H9 (cell line): ENCODE measurements at regions not wholly inside any gene's neighbourhood (a gene's known extent, or its start where the extent isn't known, plus 50 kb on each side); places are given as distances from the start of the nearest gene placed in this dataset.

Experiments
- DNase-seq: peaks from one replicate; pipeline ENCODE4 v3.0.0-alpha.2; 2017
- H2AFZ ChIP-seq: one replicate; pipeline ENCODE4 v1.6.1; 2013; ENCODE audit warnings: mild to moderate bottlenecking, low read length, control low read depth, moderate library complexity
- H2AK5ac ChIP-seq: 2 replicates; pipeline ENCODE4 v1.6.1; 2013; ENCODE audit warnings: low read length, control low read depth, mixed read lengths; ENCODE audit not compliant: insufficient read length
- H2BK120ac ChIP-seq: one replicate; pipeline ENCODE4 v1.6.1; 2013; ENCODE audit warnings: low read depth, mild to moderate bottlenecking, low read length, control low read depth, inconsistent platforms; ENCODE audit not compliant: poor library complexity, severe bottlenecking
- H2BK12ac ChIP-seq: 2 replicates; pipeline ENCODE4 v1.6.1; 2013; ENCODE audit warnings: low read length, control low read depth, mixed read lengths, low read depth; ENCODE audit not compliant: insufficient read length
- H2BK15ac ChIP-seq: 2 replicates; pipeline ENCODE4 v1.6.1; 2013; ENCODE audit warnings: low read depth, low read length, control low read depth
- H2BK20ac ChIP-seq: one replicate; pipeline ENCODE4 v1.6.1; 2013; ENCODE audit warnings: low read depth, mild to moderate bottlenecking, low read length, control low read depth, inconsistent platforms; ENCODE audit not compliant: poor library complexity, severe bottlenecking
- H2BK5ac ChIP-seq: 2 replicates; pipeline ENCODE4 v1.6.1; 2013; ENCODE audit warnings: low read length, control low read depth, mixed read lengths; ENCODE audit not compliant: insufficient read length
- H3K14ac ChIP-seq: 2 replicates; pipeline ENCODE4 v1.6.1; 2013; ENCODE audit warnings: low read length, control low read depth; ENCODE audit not compliant: insufficient read depth
- H3K18ac ChIP-seq: 2 replicates; pipeline ENCODE4 v1.6.1; 2013; ENCODE audit warnings: low read depth, mild to moderate bottlenecking, mixed read lengths, low read length, control low read depth; ENCODE audit not compliant: insufficient read length
- H3K23ac ChIP-seq: 2 replicates; pipeline ENCODE4 v1.6.1; 2013; ENCODE audit warnings: low read length, control low read depth, mixed read lengths, low read depth; ENCODE audit not compliant: insufficient read length
- H3K23me2 ChIP-seq: 2 replicates; pipeline ENCODE4 v1.6.1; 2013; ENCODE audit warnings: low read depth, mild to moderate bottlenecking, mixed read lengths, low read length, control low read depth; ENCODE audit not compliant: insufficient read length, poor library complexity, severe bottlenecking
- H3K27ac ChIP-seq: 2 replicates; pipeline ENCODE4 v1.5.1; 2013; ENCODE audit warnings: low read length, control low read depth, mixed read lengths, low read depth; ENCODE audit not compliant: insufficient read length
- H3K27me3 ChIP-seq: 2 replicates; pipeline ENCODE4 v1.6.1; 2013; ENCODE audit warnings: low read length, control low read depth, inconsistent platforms; ENCODE audit not compliant: insufficient read depth
- H3K4ac ChIP-seq: 2 replicates; pipeline ENCODE4 v1.6.1; 2013; ENCODE audit warnings: low read depth, mild to moderate bottlenecking, control low read depth, inconsistent platforms, low read length, moderate library complexity
- H3K4me1 ChIP-seq: 2 replicates; pipeline ENCODE4 v1.6.1; 2013; ENCODE audit warnings: low read length, control low read depth, inconsistent platforms; ENCODE audit not compliant: insufficient read depth
- H3K4me2 ChIP-seq: 2 replicates; pipeline ENCODE4 v1.6.1; 2013; ENCODE audit warnings: low read length, control low read depth, mixed read lengths; ENCODE audit not compliant: insufficient read length, insufficient read depth
- H3K56ac ChIP-seq: 2 replicates; pipeline ENCODE4 v1.6.1; 2013; ENCODE audit warnings: low read depth, mild to moderate bottlenecking, mixed read lengths, low read length, control low read depth; ENCODE audit not compliant: insufficient read length
- H3K79me1 ChIP-seq: 2 replicates; pipeline ENCODE4 v1.6.1; 2013; ENCODE audit warnings: low read depth, mild to moderate bottlenecking, moderate library complexity, low read length, control low read depth, inconsistent platforms; ENCODE audit not compliant: insufficient read depth, poor library complexity, severe bottlenecking
- H3K79me2 ChIP-seq: 2 replicates; pipeline ENCODE4 v1.6.1; 2013; ENCODE audit warnings: low read length, control low read depth, inconsistent platforms; ENCODE audit not compliant: insufficient read depth
- H3K9ac ChIP-seq: 2 replicates; pipeline ENCODE4 v1.6.1; 2013; ENCODE audit warnings: low read length, control low read depth, mixed read lengths; ENCODE audit not compliant: insufficient read length; ENCODE audit errors: extremely low read depth
- H3K9me3 ChIP-seq: one replicate; pipeline ENCODE4 v1.6.1; 2013; ENCODE audit warnings: low read depth, low read length, inconsistent platforms; ENCODE audit not compliant: control insufficient read depth
- H3T11ph ChIP-seq: one replicate; pipeline ENCODE4 v1.6.1; 2013; ENCODE audit warnings: mild to moderate bottlenecking, low read length, control low read depth, inconsistent platforms
- H4K20me1 ChIP-seq: one replicate; pipeline ENCODE4 v1.6.1; 2013; ENCODE audit not compliant: control insufficient read depth, insufficient read length, insufficient read depth
- H4K5ac ChIP-seq: 2 replicates; pipeline ENCODE4 v1.6.1; 2013; ENCODE audit warnings: low read depth, mild to moderate bottlenecking, mixed read lengths, low read length, control low read depth; ENCODE audit not compliant: insufficient read length
- H4K8ac ChIP-seq: replicated peaks from 2 replicates; pipeline ENCODE4 v1.6.1; 2013; ENCODE audit warnings: low read length, control low read depth, mixed read lengths, low read depth; ENCODE audit not compliant: insufficient read length
- H4K91ac ChIP-seq: 2 replicates; pipeline ENCODE4 v1.6.1; 2013; ENCODE audit warnings: low read depth, mild to moderate bottlenecking, moderate library complexity, mixed read lengths, low read length, control low read depth; ENCODE audit not compliant: insufficient read length
- H3K27ac Mint-ChIP-seq, 3 experiments: 2 replicates in 2 of 3; 3 replicates in 1 of 3; pipeline ENCODE4 v1.8.0; 2020 to 2021; ENCODE audit warnings: mixed read lengths in 3 of 3, mild to moderate bottlenecking in 1 of 3, moderate library complexity in 1 of 3
- H3K27me3 Mint-ChIP-seq: 2 replicates; pipeline ENCODE4 v1.8.0; 2021; ENCODE audit warnings: low read depth, mild to moderate bottlenecking, moderate library complexity, mixed read lengths
- H3K36me3 Mint-ChIP-seq, 3 experiments: 2 replicates in 2 of 3; 3 replicates in 1 of 3; pipeline ENCODE4 v1.8.0; 2020 to 2021; ENCODE audit warnings: low read depth in 3 of 3, mixed read lengths in 3 of 3; ENCODE audit not compliant: insufficient read depth in 1 of 3
- H3K4me1 Mint-ChIP-seq, 2 experiments: 2 replicates each; pipeline ENCODE4 v1.8.0; 2020; ENCODE audit warnings: mixed read lengths in 2 of 2
- H3K4me3 Mint-ChIP-seq, 2 experiments: 2 replicates in 1 of 2; 3 replicates in 1 of 2; pipeline ENCODE4 v1.8.0; 2020 to 2021; ENCODE audit warnings: mild to moderate bottlenecking in 2 of 2, mixed read lengths in 2 of 2, moderate library complexity in 1 of 2
- H3K9me3 Mint-ChIP-seq, 2 experiments: 2 replicates in 1 of 2; 3 replicates in 1 of 2; pipeline ENCODE4 v1.8.0; 2020; ENCODE audit warnings: mild to moderate bottlenecking in 2 of 2, mixed read lengths in 2 of 2, moderate library complexity in 1 of 2
- CTCF ChIP-seq: fragments of 200-600 bp; sonication (generic); conservative IDR thresholded peaks from 3 replicates; pipeline ENCODE4 v1.8.0; 2021; ENCODE audit warnings: antibody characterized with exemption, mild to moderate bottlenecking
- WGBS: extraction: QIAGEN DNeasy Blood & Tissue Kit; methylation state at CpG from one replicate; pipeline ENCODE4 v1.1.7; 2013; ENCODE audit warnings: missing lambda C conversion rate, low lambda C conversion rate, mixed read lengths; ENCODE audit not compliant: insufficient read length; ENCODE audit errors: extremely low coverage; 5-methylcytosine and 5-hydroxymethylcytosine counted together

- no peaks in the 10 kb centered on the region for H3K23me2 ChIP-seq
- H3K4me2 ChIP-seq = no peak overlapping the region
- H2AK5ac ChIP-seq = no peak overlapping the region
- no peak overlapping the region for H4K91ac ChIP-seq
- H3K4me3 Mint-ChIP-seq = no peak overlapping the region
- H3K4me1 ChIP-seq = no peaks in the 10 kb centered on the region; the same call in 1 of the 2 replicates
- no peak overlapping the region for H4K5ac ChIP-seq
- H4K8ac ChIP-seq = no peak overlapping the region
- no peaks in the 10 kb centered on the region for H3K79me1 ChIP-seq
- H3K23ac ChIP-seq = no peak overlapping the region
- H3K56ac ChIP-seq = no peak overlapping the region
- H3K79me2 ChIP-seq = no peaks in the 10 kb centered on the region
- DNase-seq = no peak
- H3K27ac Mint-ChIP-seq = no peak overlapping the region
- H2BK12ac ChIP-seq = no peak overlapping the region
- H3K9me3 ChIP-seq = no peaks in the 10 kb centered on the region
- no peak overlapping the region for H3K9ac ChIP-seq
- WGBS = no CpG with 5 or more reads among the region's 3 CpGs
- no peak overlapping the region for H2AFZ ChIP-seq
- no peak overlapping the region for H2BK5ac ChIP-seq
- H3K9me3 Mint-ChIP-seq = peaks cover 10 to 16% of the 10 kb centered on the region in 2 experiments; a peak in 3 of 5 replicates
- no peak overlapping the region for H3K14ac ChIP-seq
- H3K27me3 ChIP-seq = no peaks in the 10 kb centered on the region
- H3K36me3 Mint-ChIP-seq = peaks cover 0 to 14% (median 3%) of the 10 kb centered on the region in 3 experiments; a peak in 3 of 7 replicates
- no peak overlapping the region for H3K18ac ChIP-seq
- H2BK20ac ChIP-seq = no peak overlapping the region
- H2BK15ac ChIP-seq = no peak overlapping the region
- H3K4me1 Mint-ChIP-seq = peaks cover 5% of the 10 kb centered on the region in 2 experiments; a peak in 2 of 4 replicates
- no peak overlapping the region for H3K27ac ChIP-seq
- H2BK120ac ChIP-seq = no peak overlapping the region
- no peaks in the 10 kb centered on the region for H3K27me3 Mint-ChIP-seq
- no peak overlapping the region for H3K4ac ChIP-seq
- no peak for TF ChIP-seq CTCF
- no peaks in the 10 kb centered on the region for H4K20me1 ChIP-seq
- no peak overlapping the region for H3T11ph ChIP-seq
Observed at GRCh38 chr6:81148751-81149150, 603.7 kb downstream of the TENT5A start.
